HG02588 (cell line): ENCODE measurements at regions not wholly inside any gene's neighbourhood (a gene's known extent, or its start where the extent isn't known, plus 50 kb on each side); places are given as distances from the start of the nearest gene placed in this dataset.
"Not testable (repeated sequence)": the region's sequence is repeated elsewhere in the genome, so short reads cannot be mapped to it uniquely, and the experiment has no call there.

ENCODE experiments used
- ATAC-seq: cut with Tn5 transposase; IDR thresholded peaks from one replicate; pipeline ENCODE4 v1.9.1; 2021; ENCODE audit warnings: mild to moderate bottlenecking, moderate library complexity; ENCODE audit not compliant: unreplicated experiment

GRCh38 chr3:110957247-110958025 is 114.2 kb upstream of the NECTIN3 start:
- no peak for ATAC-seq

- no peak for ATAC-seq
Observed at GRCh38 chr3:110958313-110959147, 113.1 kb upstream of the NECTIN3 start.

- no peak for ATAC-seq
Observed at GRCh38 chr3:110965976-110966375, 105.6 kb upstream of the NECTIN3 start.

- ATAC-seq, result no peak
Observed at GRCh38 chr3:110966966-110967663, 104.5 kb upstream of the NECTIN3 start.

DNA sequence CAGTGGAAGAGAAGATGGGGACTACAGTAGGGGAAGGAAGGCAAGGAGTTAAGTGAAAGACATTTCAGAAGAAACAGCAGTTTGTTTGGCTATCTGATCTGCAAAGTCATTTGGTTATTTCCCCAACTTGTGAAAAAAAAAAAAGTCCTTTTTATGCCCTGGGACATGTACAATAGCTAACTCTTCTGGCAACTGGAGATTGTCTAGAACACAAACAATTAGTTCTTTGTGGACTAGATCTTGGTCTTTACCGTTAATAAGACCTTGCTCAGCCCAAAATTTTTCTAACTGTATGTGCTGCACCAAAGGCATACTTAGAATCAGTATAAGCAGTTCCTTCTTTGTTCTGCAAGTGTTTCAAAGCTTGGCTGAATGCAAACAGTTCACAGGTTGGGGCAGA is 103.5 kb upstream of the NECTIN3 start:
- no peak for ATAC-seq

- ATAC-seq, result no peak
Observed at GRCh38 chr3:110969229-110970211, 102.1 kb upstream of the NECTIN3 start.

DNA sequence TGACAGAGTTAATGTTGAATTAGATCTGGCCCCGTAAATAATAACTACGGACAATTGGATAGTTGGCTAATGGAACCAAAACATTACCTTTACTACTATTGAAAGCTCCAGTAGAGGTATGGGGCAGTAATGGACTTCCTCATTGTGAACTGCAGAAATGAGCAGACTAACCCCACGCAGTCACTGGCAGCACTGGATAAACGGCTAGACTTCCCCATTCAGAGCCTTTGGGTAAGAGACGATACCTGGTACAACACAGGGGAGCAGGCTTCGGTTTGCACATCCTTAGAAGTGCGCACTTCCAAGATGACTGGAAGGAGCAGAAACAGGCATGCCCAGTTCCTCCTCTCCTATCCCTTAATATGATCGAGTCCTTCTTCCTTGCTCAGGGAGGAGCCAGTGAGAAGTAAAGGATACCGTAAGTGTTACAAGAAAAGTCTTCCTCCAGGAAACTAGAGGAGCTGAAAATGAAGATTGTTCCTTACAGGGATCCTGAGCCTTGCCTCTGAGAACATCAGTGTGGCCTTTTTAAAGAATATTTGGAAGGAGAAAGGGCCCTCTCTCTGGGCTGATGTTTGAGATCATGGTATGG is 100.5 kb upstream of the NECTIN3 start:
- ATAC-seq, result no peak

- no peak for ATAC-seq
Observed at GRCh38 chr3:110973263-110973895, 98.2 kb upstream of the NECTIN3 start.

DNA sequence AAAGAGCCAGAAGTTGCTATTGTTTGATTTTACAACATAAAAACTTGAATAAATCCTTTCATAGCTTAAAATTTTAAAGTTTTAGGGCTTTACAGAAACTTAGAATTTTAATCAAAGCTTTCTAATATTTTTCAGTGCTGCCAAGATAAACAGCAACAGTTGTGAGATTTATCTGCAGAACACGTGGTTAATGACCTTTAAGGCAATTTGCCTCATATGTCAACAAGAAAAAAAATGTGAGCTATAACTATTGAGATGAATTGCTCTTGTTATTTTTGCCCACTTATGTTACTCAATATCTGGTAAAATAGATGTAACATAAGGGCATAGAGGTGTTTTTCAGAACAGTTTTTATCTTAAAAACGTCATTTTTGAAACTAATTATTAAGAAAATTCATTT is 96.7 kb upstream of the NECTIN3 start:
- ATAC-seq, result no peak

GRCh38 chr3:110984456-110985250 is 87.0 kb upstream of the NECTIN3 start:
- no peak for ATAC-seq

- ATAC-seq, result no peak
Observed at GRCh38 chr3:110989446-110989845, 82.2 kb upstream of the NECTIN3 start.

DNA sequence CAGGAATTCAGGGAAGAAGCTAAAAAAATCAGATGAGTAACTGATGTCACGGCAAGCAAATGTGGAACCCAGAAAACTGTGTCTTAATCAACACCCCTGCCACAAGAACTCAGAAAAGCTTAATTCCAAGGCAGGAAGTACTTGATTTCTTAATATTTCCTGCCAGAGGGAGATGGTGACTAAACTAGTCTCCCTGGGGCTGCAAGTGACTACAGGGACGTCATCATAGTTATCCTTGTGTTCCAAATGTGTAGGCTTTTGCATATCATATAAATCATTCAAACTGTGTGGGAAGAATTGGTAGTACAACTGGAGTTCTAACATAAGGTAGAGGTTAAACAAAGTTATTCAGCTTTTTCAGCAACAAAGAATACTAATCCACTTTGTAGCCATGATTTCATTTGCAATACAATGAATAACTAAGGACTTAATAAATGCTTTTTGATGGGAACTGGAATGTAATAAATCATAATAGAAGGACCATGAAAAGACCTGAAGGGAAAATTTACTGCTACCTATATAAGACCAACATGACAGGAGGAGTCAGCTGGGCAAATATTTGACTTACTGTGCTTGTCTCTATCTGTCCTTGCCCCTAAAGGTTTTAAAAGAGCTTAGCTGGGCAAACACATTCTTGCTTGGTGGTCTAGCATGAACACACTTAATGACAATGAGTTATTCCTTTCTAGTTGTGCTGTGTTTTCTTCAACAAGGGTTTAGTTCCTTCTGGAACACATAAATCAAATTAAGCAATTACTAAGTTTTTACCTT is 76.0 kb upstream of the NECTIN3 start:
- ATAC-seq, result no peak

GRCh38 chr3:110998766-110999165 is 72.8 kb upstream of the NECTIN3 start:
- not testable (repeated sequence) for ATAC-seq

DNA sequence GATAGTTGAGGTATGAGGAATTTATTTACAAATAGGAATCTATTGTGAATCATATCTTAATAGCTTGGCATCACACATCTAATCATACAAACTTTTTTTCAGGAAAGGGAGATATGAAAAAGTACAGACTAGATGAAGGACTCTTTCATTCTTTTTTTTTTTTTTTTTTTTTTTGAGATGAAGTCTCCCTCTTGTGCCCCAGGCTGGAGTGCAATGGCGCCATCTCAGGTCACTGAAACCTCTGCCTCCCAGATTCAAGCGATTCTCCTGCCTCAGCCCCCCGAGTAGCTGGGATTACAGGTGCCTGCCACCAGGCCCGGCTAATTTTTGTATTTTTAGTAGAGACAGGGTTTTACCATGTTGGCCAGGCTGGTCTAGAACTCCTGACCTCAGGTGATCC is 65.1 kb upstream of the NECTIN3 start:
- ATAC-seq, result not testable (repeated sequence)

DNA sequence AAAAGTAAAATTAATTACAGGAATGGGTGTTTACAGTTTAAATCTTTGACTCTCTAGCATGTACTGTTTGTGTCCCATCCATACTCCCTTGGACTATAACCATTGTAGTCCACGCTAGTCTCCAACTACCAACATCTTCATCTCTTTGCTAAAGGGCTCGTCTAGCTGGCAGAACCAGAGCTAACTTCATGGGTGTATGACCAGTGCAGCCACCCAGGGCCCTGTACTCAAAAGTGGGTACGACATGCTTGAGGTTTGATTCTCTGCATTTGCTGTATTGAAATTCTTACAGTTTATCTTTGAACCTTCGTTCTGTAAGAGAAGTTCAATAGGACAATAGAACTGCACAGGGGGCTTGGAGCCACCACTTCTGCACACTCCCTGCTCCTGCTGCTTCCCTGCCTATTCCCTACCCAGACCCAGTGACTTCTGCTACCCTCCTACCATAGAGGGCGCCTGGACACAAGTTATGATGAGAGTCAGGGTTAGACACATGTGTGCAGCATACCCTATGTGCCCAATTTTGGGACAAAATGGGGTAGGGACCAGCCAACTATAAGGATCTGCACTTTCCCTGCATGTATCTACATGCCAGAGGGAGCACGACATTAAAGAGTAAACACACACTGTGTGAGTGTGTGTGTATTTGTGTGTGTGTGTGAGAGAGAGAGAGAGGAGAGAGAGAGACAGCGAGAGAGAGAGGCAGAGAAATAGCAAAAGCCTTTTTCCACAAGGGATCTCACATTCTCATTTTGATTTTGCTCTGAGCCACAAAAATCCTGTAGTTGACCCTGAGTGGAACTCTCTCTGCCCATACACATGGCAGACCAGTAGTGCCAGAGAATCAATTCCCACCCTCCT is 59.0 kb upstream of the NECTIN3 start:
- no peak for ATAC-seq
